Thyroid gland (tissue), 4 donors: ENCODE measurements at regions not wholly inside any gene's neighbourhood (a gene's known extent, or its start where the extent isn't known, plus 50 kb on each side); places are given as distances from the start of the nearest gene placed in this dataset.

Experiments used
- CTCF ChIP-seq, 6 experiments: fragments of 200-600 bp in 3 of 6; fragments of 450-650 bp in 3 of 6; sonication (generic) in 3 of 6; IDR thresholded peaks; one replicate each; pipeline ENCODE4 v1.5.1; 2016 to 2019; ENCODE audit warnings: antibody characterized with exemption in 6 of 6, mild to moderate bottlenecking in 2 of 6, inconsistent platforms in 1 of 6, moderate library complexity in 1 of 6
- POLR2A ChIP-seq, 2 donors: fragments of 450-650 bp; IDR thresholded peaks; one replicate each; pipeline ENCODE4 v1.6.1; 2017; ENCODE audit warnings: antibody characterized with exemption in 2 of 2, mild to moderate bottlenecking in 2 of 2, moderate library complexity in 1 of 2

GRCh38 chr5:110880413-110880812, 141.6 kb downstream of the SLC25A46 start:
- TF ChIP-seq CTCF (IDR thresholded peaks at IDR 0.05) (no peak), POLR2A (IDR thresholded peaks at IDR 0.05) (no peak)
